GM19452 (cell line): ENCODE measurements at regions not wholly inside any gene's neighbourhood (a gene's known extent, or its start where the extent isn't known, plus 50 kb on each side); places are given as distances from the start of the nearest gene placed in this dataset.
"Not testable (repeated sequence)": the region's sequence is repeated elsewhere in the genome, so short reads cannot be mapped to it uniquely, and the experiment has no call there.

ENCODE experiments used
- ATAC-seq: cut with Tn5 transposase; IDR thresholded peaks from one replicate; pipeline ENCODE4 v1.9.1; 2021; ENCODE audit not compliant: unreplicated experiment

GRCh38 chr13:65830411-65831205 lies 1399.5 kb downstream of the PCDH9 start:
- ATAC-seq = no peak

GRCh38 chr13:65829241-65830008 lies 1400.7 kb downstream of the PCDH9 start:
- ATAC-seq = no peak

GRCh38 chr13:65826657-65827056 lies 1403.5 kb downstream of the PCDH9 start:
- ATAC-seq = no peak

- ATAC-seq = no peak
Measured at GRCh38 chr13:65825039-65825438, 1405.1 kb downstream of the PCDH9 start.

GRCh38 chr13:65808061-65808460 lies 1422.1 kb downstream of the PCDH9 start:
- ATAC-seq = no peak

- ATAC-seq = no peak
Measured at GRCh38 chr13:65803530-65804392, 1426.4 kb downstream of the PCDH9 start.

GRCh38 chr13:65789815-65790214 lies 1440.3 kb downstream of the PCDH9 start:
- ATAC-seq = no peak

GRCh38 chr13:65787082-65787481 lies 1443.1 kb downstream of the PCDH9 start:
- ATAC-seq = no peak

- no peak for ATAC-seq
Measured at GRCh38 chr13:65784088-65784816, 1445.9 kb downstream of the PCDH9 start.

GRCh38 chr13:65783383-65783782 lies 1446.8 kb downstream of the PCDH9 start:
- no peak for ATAC-seq

GRCh38 chr13:65771704-65772313 lies 1458.3 kb downstream of the PCDH9 start:
- ATAC-seq = not testable (repeated sequence)

GRCh38 chr13:65768545-65768944 lies 1461.6 kb downstream of the PCDH9 start:
- ATAC-seq = no peak

- ATAC-seq = no peak
Measured at GRCh38 chr13:65763811-65764210, 1466.3 kb downstream of the PCDH9 start.

- ATAC-seq = no peak
Measured at GRCh38 chr13:65762012-65762411, 1468.1 kb downstream of the PCDH9 start.

GRCh38 chr13:65756071-65756671 lies 1474.0 kb downstream of the PCDH9 start:
- no peak for ATAC-seq

GRCh38 chr13:65748227-65748626 lies 1481.9 kb downstream of the PCDH9 start:
- ATAC-seq = no peak

GRCh38 chr13:65746406-65746921 lies 1483.7 kb downstream of the PCDH9 start:
- no peak for ATAC-seq

- ATAC-seq = no peak
Measured at GRCh38 chr13:65744836-65745235, 1485.3 kb downstream of the PCDH9 start.

GRCh38 chr13:65733110-65733509 lies 1497.0 kb downstream of the PCDH9 start:
- no peak for ATAC-seq

- no peak for ATAC-seq
Measured at GRCh38 chr13:65727070-65727469, 1503.1 kb downstream of the PCDH9 start.
